ENCODE measurements at regions not wholly inside any gene's neighbourhood (a gene's known extent, or its start where the extent isn't known, plus 50 kb on each side); places are given as distances from the start of the nearest gene placed in this dataset.

GRCh38 chr6:151747896-151748295 lies 59.6 kb upstream of the ESR1 start:
- intact Hi-C loops (cut with micrococcal nuclease): loop anchor here (1.0 kb wide), 1 partner anchor 9 kb away; no protein-coding TSS in a partner anchor

- intact Hi-C loops (cut with micrococcal nuclease): no loop called here
Measured at GRCh38 chr6:151749341-151749740, 58.1 kb upstream of the ESR1 start.

GRCh38 chr6:151753581-151753980 lies 53.9 kb upstream of the ESR1 start:
- intact Hi-C loops (cut with micrococcal nuclease): loop anchor here (10.0 kb wide), 1 partner anchor 1251 kb away; the partner anchor contains the start of gene MTRF1L

- intact Hi-C loops (cut with micrococcal nuclease): loop anchor here (1.0 to 10.0 kb wide), 10 partner anchors 10 to 1247 kb away; partner anchors contain the start of genes MTRF1L and ZBTB2
Measured at GRCh38 chr6:151757506-151757955, 50.0 kb upstream of the ESR1 start.
